Spleen (tissue), 11 donors: ENCODE measurements at regions not wholly inside any gene's neighbourhood (a gene's known extent, or its start where the extent isn't known, plus 50 kb on each side); places are given as distances from the start of the nearest gene placed in this dataset.

Experiments used
- DNase-seq: peaks from one replicate; pipeline ENCODE4 v3.0.0-alpha.2; 2020
- H3K27ac ChIP-seq, 8 donors: fragments of 200-600 bp; sonication (generic) in 7 of 8; 1 replicate in 4 of 8; 2 replicates in 4 of 8; pipeline versions ENCODE4 v1.5.0 to v1.8.0; 2016 to 2021; ENCODE audit warnings: inconsistent platforms in 4 of 8, mild to moderate bottlenecking in 4 of 8, moderate library complexity in 1 of 8
- H3K27me3 ChIP-seq, 7 donors: fragments of 200-600 bp; sonication (generic) in 6 of 7; replicated peaks in 1 of 7; 1 replicate in 4 of 7; 2 replicates in 3 of 7; pipeline versions ENCODE4 v1.5.0 to v1.8.0; 2016 to 2021; ENCODE audit warnings: inconsistent platforms in 3 of 7, mild to moderate bottlenecking in 1 of 7
- H3K36me3 ChIP-seq, 6 donors: fragments of 200-600 bp; sonication (generic) in 5 of 6; 1 replicate in 4 of 6; 2 replicates in 2 of 6; pipeline versions ENCODE4 v1.5.0 to v1.8.0; 2016 to 2021; ENCODE audit warnings: inconsistent platforms in 2 of 6
- H3K4me1 ChIP-seq, 6 donors: fragments of 200-600 bp; sonication (generic) in 5 of 6; 1 replicate in 3 of 6; 2 replicates in 3 of 6; pipeline versions ENCODE4 v1.5.0 to v1.8.0; 2016 to 2021; ENCODE audit warnings: inconsistent platforms in 3 of 6
- H3K4me3 ChIP-seq, 8 donors: fragments of 200-600 bp; sonication (generic) in 7 of 8; 1 replicate in 4 of 8; 2 replicates in 4 of 8; pipeline versions ENCODE4 v1.5.0 to v1.8.0; 2016 to 2021; ENCODE audit warnings: inconsistent platforms in 4 of 8, mild to moderate bottlenecking in 4 of 8, moderate library complexity in 2 of 8
- H3K9me3 ChIP-seq, 8 donors: fragments of 200-600 bp; sonication (generic) in 7 of 8; 1 replicate in 4 of 8; 2 replicates in 4 of 8; pipeline versions ENCODE4 v1.5.0 to v1.8.0; 2016 to 2021; ENCODE audit warnings: inconsistent platforms in 4 of 8
- CTCF ChIP-seq, 11 experiments: fragments of 200-600 bp in 7 of 11; fragments of 450-650 bp in 4 of 11; sonication (generic) in 4 of 11; IDR thresholded peaks in 8 of 11; conservative IDR thresholded peaks in 3 of 11; 1 replicate in 7 of 11; 2 replicates in 4 of 11; pipeline versions ENCODE4 v1.4.0 to v1.8.0; 2016 to 2021; ENCODE audit warnings: antibody characterized with exemption in 11 of 11, inconsistent platforms in 4 of 11, mild to moderate bottlenecking in 1 of 11
- POLR2A ChIP-seq, 3 donors: fragments of 450-650 bp; IDR thresholded peaks; one replicate each; pipeline ENCODE4 v1.5.1; 2017; ENCODE audit warnings: antibody characterized with exemption in 3 of 3, mild to moderate bottlenecking in 1 of 3
- POLR2AphosphoS5 ChIP-seq, 3 donors: sonication (generic); formaldehyde crosslinking; IDR thresholded peaks; one replicate each; pipeline ENCODE4 v1.5.1; 2017; ENCODE audit warnings: antibody characterized with exemption in 3 of 3
- WGBS, 5 donors: extraction: QIAGEN DNeasy Blood & Tissue Kit in 3 of 5; methylation state at CpG; one replicate each; pipeline versions ENCODE4 v1.1.5 to v1.1.7; 2013 to 2018; 5-methylcytosine and 5-hydroxymethylcytosine counted together
- intact Hi-C: fragments of 100-400 bp; cut with DNase I; formaldehyde crosslinking; loops from one replicate; pipeline ENCODE4 v1.15.0; 2023; ENCODE audit warnings: low total_unique reads
- donor health status: healthy with polysubstance abuse.
- donor health status: DM: no; HTN: no; CAD: no; lungs with moderate emphysema.
- donor health status: DM: no; HTN: no; CAD: no.
- donor health status: Bipolar disorder and iron deficiency.
- donor health status: healthy.
- donor health status: DM: no; HTN: no; CAD: no.
- donor health status: DM: yes; HTN: yes; CAD: no.

GRCh38 chr7:24499871-24500270, 73.4 kb upstream of the PALS2 start:
- H3K27ac ChIP-seq = no peak overlapping the region
- H3K36me3 ChIP-seq = no peaks in the 10 kb centered on the region
- H3K9me3 ChIP-seq = peaks cover 0 to 6% (median under 1%) of the 10 kb centered on the region in 8 donors
- intact Hi-C loops = no loop called here
- H3K4me3 ChIP-seq = no peak overlapping the region
- 63 to 90% (median 79%) methylated on average over 2 of the region's 2 CpGs for WGBS, 5 donors
- no peak for TF ChIP-seq POLR2AphosphoS5 (IDR thresholded peaks at IDR 0.05)
- no peak for TF ChIP-seq POLR2A (IDR thresholded peaks at IDR 0.05)
- H3K27me3 ChIP-seq = peaks cover 0 to 8% (median 0%) of the 10 kb centered on the region in 7 donors
- no peak for DNase-seq
- no peaks in the 10 kb centered on the region for H3K4me1 ChIP-seq

- DNase-seq = no peak
- WGBS, 5 donors = 89 to 97% (median 96%) methylated on average over 3 of the region's 3 CpGs
- no peaks in the 10 kb centered on the region for H3K36me3 ChIP-seq
- no peak overlapping the region for H3K4me3 ChIP-seq
- intact Hi-C loops = no loop called here
- no peak overlapping the region for H3K27ac ChIP-seq
- peaks cover 0 to 8% (median 0%) of the 10 kb centered on the region in 7 donors for H3K27me3 ChIP-seq
- no peaks in the 10 kb centered on the region for H3K9me3 ChIP-seq
- no peak for TF ChIP-seq POLR2A (IDR thresholded peaks at IDR 0.05)
- TF ChIP-seq CTCF (IDR thresholded peaks at IDR 0.05 in 8 of 11, conservative IDR thresholded peaks at IDR 0.05 in 3 of 11) = no peak
- no peak for TF ChIP-seq POLR2AphosphoS5 (IDR thresholded peaks at IDR 0.05)
- no peaks in the 10 kb centered on the region for H3K4me1 ChIP-seq
Observed at GRCh38 chr7:24500599-24500998, 72.7 kb upstream of the PALS2 start.

- Histone ChIP-seq H3K27me3 (peaks cover 0 to 8% (median 0%) of the 10 kb centered on the region in 7 donors), H3K9me3 (no peaks in the 10 kb centered on the region), H3K4me1 (no peaks in the 10 kb centered on the region), H3K27ac (no peak overlapping the region), H3K36me3 (no peaks in the 10 kb centered on the region), H3K4me3 (no peak overlapping the region)
- 77 to 85% (median 81%) methylated on average over 7 of the region's 7 CpGs for WGBS, 5 donors
- no peak for DNase-seq
- intact Hi-C loops = no loop called here
- TF ChIP-seq CTCF (IDR thresholded peaks at IDR 0.05 in 8 of 11, conservative IDR thresholded peaks at IDR 0.05 in 3 of 11) = no peak
- no peak for TF ChIP-seq POLR2A (IDR thresholded peaks at IDR 0.05)
- TF ChIP-seq POLR2AphosphoS5 (IDR thresholded peaks at IDR 0.05) = no peak
Observed at GRCh38 chr7:24501009-24501408, 72.2 kb upstream of the PALS2 start.

GRCh38 chr7:24501443-24502134, 71.7 kb upstream of the PALS2 start:
- Histone ChIP-seq H3K9me3 (no peaks in the 10 kb centered on the region), H3K27me3 (peaks cover 0 to 8% (median 0%) of the 10 kb centered on the region in 7 donors), H3K4me1 (no peaks in the 10 kb centered on the region), H3K36me3 (no peaks in the 10 kb centered on the region), H3K27ac (no peak overlapping the region), H3K4me3 (no peak overlapping the region)
- intact Hi-C loops = no loop called here
- WGBS, 5 donors = 50 to 77% (median 69%) methylated on average over 1 of the region's 1 CpG
- no peak for DNase-seq
- TF ChIP-seq POLR2A (IDR thresholded peaks at IDR 0.05) (no peak), POLR2AphosphoS5 (IDR thresholded peaks at IDR 0.05) (no peak), CTCF (IDR thresholded peaks at IDR 0.05 in 8 of 11, conservative IDR thresholded peaks at IDR 0.05 in 3 of 11) (no peak)
